DOHH2 (cell line): ENCODE measurements at regions not wholly inside any gene's neighbourhood (a gene's known extent, or its start where the extent isn't known, plus 50 kb on each side); places are given as distances from the start of the nearest gene placed in this dataset.

Experiments used
- H3F3A ChIP-seq: fragments of 200-600 bp; sonication (generic), shearing (Covaris generic); 2 replicates; pipeline ENCODE4 v1.6.0; 2016; ENCODE audit warnings: antibody characterized with exemption, mild to moderate bottlenecking; ENCODE audit not compliant: control insufficient read depth, insufficient read depth
- H3K27ac ChIP-seq: fragments of 200-600 bp; sonication (generic); 2 replicates; pipeline ENCODE4 v1.5.1; 2014; ENCODE audit warnings: low read depth, mild to moderate bottlenecking, low read length, moderate library complexity
- H3K27me3 ChIP-seq: fragments of 200-600 bp; sonication (generic); 2 replicates; pipeline ENCODE4 v1.6.1; 2014; ENCODE audit warnings: mild to moderate bottlenecking, low read length, mixed read lengths; ENCODE audit not compliant: control insufficient read depth
- H3K36me3 ChIP-seq: fragments of 200-600 bp; sonication (generic); 2 replicates; pipeline ENCODE4 v1.6.1; 2014; ENCODE audit warnings: mild to moderate bottlenecking, low read length, moderate library complexity, mixed read lengths; ENCODE audit not compliant: control insufficient read depth
- H3K4me1 ChIP-seq: fragments of 200-600 bp; sonication (generic); 2 replicates; pipeline ENCODE4 v1.6.1; 2014; ENCODE audit warnings: mild to moderate bottlenecking, low read length, mixed read lengths; ENCODE audit not compliant: control insufficient read depth
- H3K4me2 ChIP-seq: fragments of 200-600 bp; sonication (generic); 2 replicates; pipeline ENCODE4 v1.6.0; 2014; ENCODE audit warnings: mild to moderate bottlenecking, low read length, moderate library complexity
- H3K4me3 ChIP-seq: fragments of 200-600 bp; sonication (generic); 2 replicates; pipeline ENCODE4 v1.5.1; 2014; ENCODE audit warnings: mild to moderate bottlenecking, low read length, mixed read lengths
- H3K79me2 ChIP-seq: fragments of 200-600 bp; sonication (generic); 2 replicates; pipeline ENCODE4 v1.6.1; 2014; ENCODE audit warnings: mild to moderate bottlenecking, low read length, mixed read lengths; ENCODE audit not compliant: control insufficient read depth
- H3K9me2 ChIP-seq: fragments of 200-600 bp; sonication (generic); replicated peaks from 2 replicates; pipeline ENCODE4 v1.6.1; 2014; ENCODE audit warnings: mild to moderate bottlenecking, low read length, mixed read lengths; ENCODE audit not compliant: control insufficient read depth
- H3K9me3 ChIP-seq: fragments of 200-600 bp; sonication (generic); 2 replicates; pipeline ENCODE4 v1.6.1; 2014; ENCODE audit warnings: antibody characterized with exemption, low read length, mixed read lengths; ENCODE audit not compliant: control insufficient read depth, insufficient read depth
- H4K20me1 ChIP-seq: fragments of 200-600 bp; sonication (generic); 2 replicates; pipeline ENCODE4 v1.6.0; 2014; ENCODE audit warnings: low read depth, mild to moderate bottlenecking, antibody characterized with exemption, low read length, moderate library complexity; ENCODE audit not compliant: control insufficient read depth, insufficient read depth
- CTCF ChIP-seq: fragments of 200-600 bp; sonication (generic); IDR thresholded peaks from one replicate; pipeline ENCODE4 v1.5.1; 2014; ENCODE audit warnings: antibody characterized with exemption, mild to moderate bottlenecking, low read depth, low read length; ENCODE audit not compliant: poor library complexity, severe bottlenecking
- EZH2phosphoT487 ChIP-seq: fragments of 200-600 bp; sonication (generic); IDR thresholded peaks from 2 replicates; pipeline ENCODE4 v1.6.1; 2017; ENCODE audit warnings: borderline replicate concordance, mild to moderate bottlenecking, antibody characterized with exemption, low read length, moderate library complexity, mixed read lengths

DNA sequence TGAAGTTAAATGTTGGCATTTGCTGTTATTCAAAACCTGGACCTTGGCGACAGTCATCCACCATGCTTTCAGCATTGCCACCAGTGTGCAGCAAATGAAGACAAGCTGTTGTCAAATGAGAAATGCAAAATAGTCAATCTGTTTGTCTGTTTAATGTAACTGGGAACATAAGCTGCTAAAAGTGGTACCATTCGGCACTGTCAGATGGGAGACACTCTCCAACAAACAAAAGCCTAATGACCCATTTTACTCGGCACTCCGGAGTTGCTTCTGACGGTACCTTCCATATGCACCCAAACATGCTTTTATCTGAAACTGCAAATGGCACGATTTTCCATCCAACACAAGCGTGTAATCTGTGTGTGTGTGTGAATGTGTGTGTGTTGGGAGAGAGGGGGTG, 297.8 kb downstream of the MAF start:
- Histone ChIP-seq H3K27me3 (peaks cover 11% of the 10 kb centered on the region; the same call in 1 of the 2 replicates), H3K79me2 (no peaks in the 10 kb centered on the region), H3K4me1 (no peaks in the 10 kb centered on the region), H3K9me3 (no peaks in the 10 kb centered on the region), H4K20me1 (no peaks in the 10 kb centered on the region), H3K27ac (no peak overlapping the region), H3K36me3 (no peaks in the 10 kb centered on the region), H3K9me2 (no peaks in the 10 kb centered on the region), H3K4me3 (no peak overlapping the region), H3K4me2 (no peak overlapping the region), H3F3A (no peaks in the 10 kb centered on the region)
- no peak for TF ChIP-seq EZH2phosphoT487
- no peak for TF ChIP-seq CTCF

GRCh38 chr16:79301051-79301450, 299.5 kb downstream of the MAF start:
- no peaks in the 10 kb centered on the region for H3K9me2 ChIP-seq
- no peaks in the 10 kb centered on the region for H3K36me3 ChIP-seq
- no peaks in the 10 kb centered on the region for H3F3A ChIP-seq
- H3K4me3 ChIP-seq: no peak overlapping the region
- H3K4me1 ChIP-seq: no peaks in the 10 kb centered on the region
- H3K9me3 ChIP-seq: no peaks in the 10 kb centered on the region
- TF ChIP-seq CTCF (no peak), EZH2phosphoT487 (no peak)
- no peak overlapping the region for H3K27ac ChIP-seq
- peaks cover 9% of the 10 kb centered on the region; the same call in 1 of the 2 replicates for H3K27me3 ChIP-seq
- no peaks in the 10 kb centered on the region for H4K20me1 ChIP-seq
- no peaks in the 10 kb centered on the region for H3K79me2 ChIP-seq
- no peak overlapping the region for H3K4me2 ChIP-seq

- no peak overlapping the region for H3K4me2 ChIP-seq
- TF ChIP-seq EZH2phosphoT487: no peak
- TF ChIP-seq CTCF: no peak
- no peaks in the 10 kb centered on the region for H3K79me2 ChIP-seq
- peaks cover 9% of the 10 kb centered on the region; the same call in 1 of the 2 replicates for H3K27me3 ChIP-seq
- no peak overlapping the region for H3K27ac ChIP-seq
- no peaks in the 10 kb centered on the region; the same call in 1 of the 2 replicates for H3K4me1 ChIP-seq
- no peaks in the 10 kb centered on the region for H3K9me2 ChIP-seq
- H3K4me3 ChIP-seq: no peak overlapping the region
- H4K20me1 ChIP-seq: no peaks in the 10 kb centered on the region
- H3K9me3 ChIP-seq: no peaks in the 10 kb centered on the region
- H3F3A ChIP-seq: no peaks in the 10 kb centered on the region
- no peaks in the 10 kb centered on the region for H3K36me3 ChIP-seq
Observed at GRCh38 chr16:79298894-79299799, 301.4 kb downstream of the MAF start.
